ENCODE measurements at regions not wholly inside any gene's neighbourhood (a gene's known extent, or its start where the extent isn't known, plus 50 kb on each side); places are given as distances from the start of the nearest gene placed in this dataset.
A peak's percentile ranks its signal among the peaks of the same experiment; 100 is the strongest.

DNA sequence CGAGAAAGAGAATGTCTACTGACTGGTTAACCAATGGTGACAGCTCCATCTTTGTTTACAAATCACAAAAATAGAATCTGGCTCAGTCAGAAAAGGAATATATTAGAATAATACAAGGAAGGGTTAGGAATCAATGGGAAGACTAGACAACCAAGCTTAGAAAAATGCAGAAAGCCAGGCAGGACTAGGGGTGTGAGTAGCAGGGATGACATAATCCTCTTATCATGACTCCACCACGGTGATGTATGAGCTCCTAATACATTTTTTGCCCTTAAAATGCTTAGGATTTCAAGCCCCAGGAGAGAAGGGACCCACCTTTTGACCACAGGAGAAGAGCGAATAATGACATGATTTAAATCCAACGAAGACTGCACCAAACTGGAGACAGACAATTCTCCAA, 252.3 kb downstream of the CHD9NB start:
- Histone ChIP-seq H3K36me3 (no peaks in the 10 kb centered on the region), H3K4me3 (no peak overlapping the region), H3K27me3 (peaks cover 15% of the 10 kb centered on the region), H3K27ac (no peak overlapping the region), H3K9me3 (ENCODE audit: low read depth) (no peaks in the 10 kb centered on the region), H3K4me1 (ENCODE audit: low read depth) (no peaks in the 10 kb centered on the region)
- DNase-seq (ENCODE audit: low read depth in 1 of 2, low spot score in 1 of 2), result no peak
- TF ChIP-seq, protein P1, sequence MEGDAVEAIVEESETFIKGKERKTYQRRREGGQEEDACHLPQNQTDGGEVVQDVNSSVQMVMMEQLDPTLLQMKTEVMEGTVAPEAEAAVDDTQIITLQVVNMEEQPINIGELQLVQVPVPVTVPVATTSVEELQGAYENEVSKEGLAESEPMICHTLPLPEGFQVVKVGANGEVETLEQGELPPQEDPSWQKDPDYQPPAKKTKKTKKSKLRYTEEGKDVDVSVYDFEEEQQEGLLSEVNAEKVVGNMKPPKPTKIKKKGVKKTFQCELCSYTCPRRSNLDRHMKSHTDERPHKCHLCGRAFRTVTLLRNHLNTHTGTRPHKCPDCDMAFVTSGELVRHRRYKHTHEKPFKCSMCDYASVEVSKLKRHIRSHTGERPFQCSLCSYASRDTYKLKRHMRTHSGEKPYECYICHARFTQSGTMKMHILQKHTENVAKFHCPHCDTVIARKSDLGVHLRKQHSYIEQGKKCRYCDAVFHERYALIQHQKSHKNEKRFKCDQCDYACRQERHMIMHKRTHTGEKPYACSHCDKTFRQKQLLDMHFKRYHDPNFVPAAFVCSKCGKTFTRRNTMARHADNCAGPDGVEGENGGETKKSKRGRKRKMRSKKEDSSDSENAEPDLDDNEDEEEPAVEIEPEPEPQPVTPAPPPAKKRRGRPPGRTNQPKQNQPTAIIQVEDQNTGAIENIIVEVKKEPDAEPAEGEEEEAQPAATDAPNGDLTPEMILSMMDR (IDR thresholded peaks at IDR 0.05; ENCODE audit: low read depth, low read length), result no peak

DNA sequence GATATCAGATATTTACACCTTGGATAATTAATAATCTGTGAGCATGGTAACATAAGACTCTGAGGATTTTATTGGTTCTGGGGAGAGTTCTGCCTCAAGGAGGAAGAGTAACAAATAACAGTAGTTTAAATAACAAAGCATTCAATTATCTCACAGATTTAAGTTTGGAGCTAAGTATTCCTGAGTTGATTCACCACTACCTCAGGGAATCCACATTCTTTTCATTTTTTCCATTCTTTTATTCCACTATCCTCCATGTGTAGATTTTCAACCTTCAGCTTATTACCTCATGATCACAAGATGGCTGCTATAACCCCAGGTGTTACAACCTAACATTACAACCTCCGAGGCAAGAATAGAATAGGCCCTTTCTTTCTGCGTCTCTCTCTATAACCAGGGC, 252.2 kb upstream of the TOX3 start:
- no peak for DNase-seq (ENCODE audit: low read depth in 1 of 2, low spot score in 1 of 2)
- TF ChIP-seq, protein P1 (IDR thresholded peaks at IDR 0.05; ENCODE audit: low read depth, low read length), result no peak
- peaks cover 15% of the 10 kb centered on the region for H3K27me3 ChIP-seq
- no peaks in the 10 kb centered on the region for H3K36me3 ChIP-seq
- H3K9me3 ChIP-seq (ENCODE audit: low read depth), result no peaks in the 10 kb centered on the region
- no peak overlapping the region for H3K4me3 ChIP-seq
- no peaks in the 10 kb centered on the region for H3K4me1 ChIP-seq (ENCODE audit: low read depth)
- no peak overlapping the region for H3K27ac ChIP-seq

DNA sequence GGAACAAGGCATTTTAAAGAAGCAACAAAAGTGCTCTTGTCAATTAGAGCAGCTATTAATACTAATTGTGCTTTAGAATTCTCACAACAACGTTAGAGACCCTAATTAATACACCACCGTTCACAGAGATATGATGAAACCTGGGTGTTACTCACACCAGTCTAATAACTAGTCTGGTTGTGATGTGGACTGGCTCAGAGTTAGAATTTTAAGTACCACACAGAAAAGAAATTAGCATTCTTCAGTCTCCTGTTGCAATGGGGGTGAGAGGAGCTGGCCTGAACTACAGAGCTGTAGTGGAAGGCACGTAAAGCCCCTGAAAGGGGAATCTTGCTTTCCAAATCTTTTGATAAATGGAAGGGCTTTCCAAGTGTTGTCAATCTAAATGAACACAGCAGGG, 240.8 kb upstream of the TOX3 start:
- no peaks in the 10 kb centered on the region for H3K9me3 ChIP-seq (ENCODE audit: low read depth)
- no peak overlapping the region for H3K4me3 ChIP-seq
- no peak overlapping the region for H3K27ac ChIP-seq
- DNase-seq (ENCODE audit: low read depth in 1 of 2, low spot score in 1 of 2), result no peak
- TF ChIP-seq, protein P1 (IDR thresholded peaks at IDR 0.05; ENCODE audit: low read depth, low read length), result no peak
- H3K36me3 ChIP-seq, result no peaks in the 10 kb centered on the region
- H3K27me3 ChIP-seq, result peaks cover 7% of the 10 kb centered on the region
- peaks cover 3% of the 10 kb centered on the region for H3K4me1 ChIP-seq (ENCODE audit: low read depth)

DNA sequence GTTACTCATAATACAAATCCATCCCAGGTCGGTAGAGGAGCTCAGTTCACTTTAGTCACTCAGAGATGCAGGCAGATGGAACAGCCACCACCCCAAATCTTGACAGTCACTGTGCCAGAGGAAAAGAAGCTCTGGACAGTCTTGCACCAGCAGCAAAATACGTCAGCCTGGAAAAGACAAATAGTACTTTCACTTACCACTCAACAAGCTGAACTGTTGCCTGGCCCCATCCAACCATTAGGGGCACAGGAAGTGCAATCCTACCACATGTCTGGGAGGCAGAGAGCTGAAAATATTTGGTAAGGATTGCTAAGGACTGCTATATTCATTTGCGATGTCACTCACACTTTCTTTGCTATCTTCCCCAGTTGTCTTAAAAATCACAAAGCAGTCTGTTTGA, 239.1 kb upstream of the TOX3 start:
- TF ChIP-seq, protein P1 (IDR thresholded peaks at IDR 0.05; ENCODE audit: low read depth, low read length), result no peak
- Histone ChIP-seq H3K27me3 (peaks cover 8% of the 10 kb centered on the region), H3K27ac (no peak overlapping the region), H3K36me3 (no peaks in the 10 kb centered on the region), H3K4me3 (no peak overlapping the region), H3K9me3 (ENCODE audit: low read depth) (no peaks in the 10 kb centered on the region), H3K4me1 (ENCODE audit: low read depth) (peaks cover 3% of the 10 kb centered on the region)
- peak in 1 of 2 donors; percentile 1 for DNase-seq (ENCODE audit: low read depth in 1 of 2, low spot score in 1 of 2)

DNA sequence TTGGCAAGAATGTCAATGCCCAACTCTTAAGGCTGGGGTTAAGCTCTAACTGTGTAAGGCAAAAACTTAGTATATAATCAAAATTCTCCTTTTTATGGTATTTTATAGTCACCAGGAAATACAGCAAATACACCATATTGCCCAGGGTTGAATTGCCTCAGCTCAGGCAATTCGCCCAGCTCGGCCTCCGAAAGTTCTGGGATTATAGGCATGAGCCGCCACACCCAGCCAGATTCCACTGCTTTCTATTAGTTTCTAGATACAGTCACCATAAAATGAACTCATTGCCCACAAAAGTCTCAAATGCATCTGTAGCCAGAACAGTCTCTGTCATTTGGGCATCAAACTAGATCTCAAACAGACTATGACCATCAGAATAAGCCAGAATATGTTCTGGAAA, 238.7 kb upstream of the TOX3 start:
- TF ChIP-seq, protein P1 (IDR thresholded peaks at IDR 0.05; ENCODE audit: low read depth, low read length), result no peak
- Histone ChIP-seq H3K27me3 (peaks cover 12% of the 10 kb centered on the region), H3K4me3 (no peak overlapping the region), H3K27ac (no peak overlapping the region), H3K36me3 (no peaks in the 10 kb centered on the region), H3K9me3 (ENCODE audit: low read depth) (no peaks in the 10 kb centered on the region), H3K4me1 (ENCODE audit: low read depth) (peaks cover 3% of the 10 kb centered on the region)
- DNase-seq (ENCODE audit: low read depth in 1 of 2, low spot score in 1 of 2), result no peak

DNA sequence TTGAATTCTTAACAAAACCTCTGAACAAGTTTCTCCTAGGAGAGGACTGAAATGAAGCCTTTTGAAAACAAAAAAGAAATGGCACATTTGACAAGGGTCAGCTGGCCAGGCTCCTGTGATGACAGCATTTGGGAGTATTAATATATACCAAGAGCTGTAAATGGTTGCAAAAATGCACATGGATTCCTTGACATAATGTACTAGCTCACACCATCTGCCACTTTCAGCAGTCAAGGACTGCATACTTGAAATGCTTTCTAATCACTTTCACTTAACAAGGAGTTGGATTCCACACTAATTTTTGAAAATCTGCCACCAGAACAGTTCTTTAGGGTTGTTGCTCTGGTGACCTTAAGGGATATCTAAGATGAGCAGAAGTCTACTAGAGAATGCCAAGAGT, 236.7 kb upstream of the TOX3 start:
- Histone ChIP-seq H3K4me1 (ENCODE audit: low read depth) (peaks cover 3% of the 10 kb centered on the region), H3K27me3 (peaks cover 18% of the 10 kb centered on the region), H3K9me3 (ENCODE audit: low read depth) (no peaks in the 10 kb centered on the region), H3K36me3 (no peaks in the 10 kb centered on the region), H3K27ac (no peak overlapping the region), H3K4me3 (no peak overlapping the region)
- DNase-seq (ENCODE audit: low read depth in 1 of 2, low spot score in 1 of 2), result peak in 1 of 2 donors; percentile 29
- TF ChIP-seq, protein P1 (IDR thresholded peaks at IDR 0.05; ENCODE audit: low read depth, low read length), result no peak

Data from cardiac muscle cell (in vitro differentiated cells and primary cell).